ENCODE measurements at regions not wholly inside any gene's neighbourhood (a gene's known extent, or its start where the extent isn't known, plus 50 kb on each side); places are given as distances from the start of the nearest gene placed in this dataset.

DNA sequence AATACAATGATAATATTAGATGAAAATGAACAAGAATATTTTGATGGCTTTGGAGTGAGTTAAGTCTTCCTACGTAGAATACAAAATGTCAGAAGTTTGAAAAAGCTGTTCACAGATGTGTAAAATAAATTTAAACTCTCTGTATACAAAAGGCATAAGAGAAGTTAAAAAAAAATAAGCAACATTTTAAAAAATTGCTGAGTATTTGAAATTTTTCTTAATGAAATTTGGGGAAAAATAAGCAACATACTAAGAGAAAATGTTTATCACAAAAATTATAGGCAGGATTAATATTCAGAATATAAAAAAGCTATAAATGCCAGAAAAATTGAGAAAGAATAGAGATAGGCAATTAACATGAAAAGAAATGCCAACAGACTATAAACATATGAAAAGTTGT lies 470.7 kb upstream of the TRPC7 start:
- no peak overlapping the region for H3K4me2 ChIP-seq
- TF ChIP-seq SMC3 (IDR thresholded peaks at IDR 0.05; ENCODE audit: low read depth, low read length) (no peak), MXI1 (IDR thresholded peaks at IDR 0.05; ENCODE audit: low read depth, low read length) (no peak), GATA2 (CRISPR knock-in tag; IDR thresholded peaks at IDR 0.05) (no peak), RFX5 (IDR thresholded peaks at IDR 0.05; ENCODE audit: low read length) (no peak), JUND (IDR thresholded peaks at IDR 0.05) (no peak), MEF2A (IDR thresholded peaks at IDR 0.05; ENCODE audit: borderline replicate concordance, low read depth) (no peak), TEAD4 (IDR thresholded peaks at IDR 0.05; ENCODE audit: borderline replicate concordance, insufficient read depth) (no peak), YY1 (IDR thresholded peaks at IDR 0.05; ENCODE audit: low read depth) (no peak), GABPA (IDR thresholded peaks at IDR 0.05; ENCODE audit: low read depth) (no peak)
- TF ChIP-seq, protein P1, sequence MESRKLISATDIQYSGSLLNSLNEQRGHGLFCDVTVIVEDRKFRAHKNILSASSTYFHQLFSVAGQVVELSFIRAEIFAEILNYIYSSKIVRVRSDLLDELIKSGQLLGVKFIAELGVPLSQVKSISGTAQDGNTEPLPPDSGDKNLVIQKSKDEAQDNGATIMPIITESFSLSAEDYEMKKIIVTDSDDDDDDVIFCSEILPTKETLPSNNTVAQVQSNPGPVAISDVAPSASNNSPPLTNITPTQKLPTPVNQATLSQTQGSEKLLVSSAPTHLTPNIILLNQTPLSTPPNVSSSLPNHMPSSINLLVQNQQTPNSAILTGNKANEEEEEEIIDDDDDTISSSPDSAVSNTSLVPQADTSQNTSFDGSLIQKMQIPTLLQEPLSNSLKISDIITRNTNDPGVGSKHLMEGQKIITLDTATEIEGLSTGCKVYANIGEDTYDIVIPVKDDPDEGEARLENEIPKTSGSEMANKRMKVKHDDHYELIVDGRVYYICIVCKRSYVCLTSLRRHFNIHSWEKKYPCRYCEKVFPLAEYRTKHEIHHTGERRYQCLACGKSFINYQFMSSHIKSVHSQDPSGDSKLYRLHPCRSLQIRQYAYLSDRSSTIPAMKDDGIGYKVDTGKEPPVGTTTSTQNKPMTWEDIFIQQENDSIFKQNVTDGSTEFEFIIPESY (IDR thresholded peaks at IDR 0.05; ENCODE audit: borderline replicate concordance, low read depth) = no peak
- TF ChIP-seq, protein P2, sequence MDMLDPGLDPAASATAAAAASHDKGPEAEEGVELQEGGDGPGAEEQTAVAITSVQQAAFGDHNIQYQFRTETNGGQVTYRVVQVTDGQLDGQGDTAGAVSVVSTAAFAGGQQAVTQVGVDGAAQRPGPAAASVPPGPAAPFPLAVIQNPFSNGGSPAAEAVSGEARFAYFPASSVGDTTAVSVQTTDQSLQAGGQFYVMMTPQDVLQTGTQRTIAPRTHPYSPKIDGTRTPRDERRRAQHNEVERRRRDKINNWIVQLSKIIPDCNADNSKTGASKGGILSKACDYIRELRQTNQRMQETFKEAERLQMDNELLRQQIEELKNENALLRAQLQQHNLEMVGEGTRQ (IDR thresholded peaks at IDR 0.05; ENCODE audit: borderline replicate concordance, low read depth, low read length) = no peak
- TF ChIP-seq, protein P3, sequence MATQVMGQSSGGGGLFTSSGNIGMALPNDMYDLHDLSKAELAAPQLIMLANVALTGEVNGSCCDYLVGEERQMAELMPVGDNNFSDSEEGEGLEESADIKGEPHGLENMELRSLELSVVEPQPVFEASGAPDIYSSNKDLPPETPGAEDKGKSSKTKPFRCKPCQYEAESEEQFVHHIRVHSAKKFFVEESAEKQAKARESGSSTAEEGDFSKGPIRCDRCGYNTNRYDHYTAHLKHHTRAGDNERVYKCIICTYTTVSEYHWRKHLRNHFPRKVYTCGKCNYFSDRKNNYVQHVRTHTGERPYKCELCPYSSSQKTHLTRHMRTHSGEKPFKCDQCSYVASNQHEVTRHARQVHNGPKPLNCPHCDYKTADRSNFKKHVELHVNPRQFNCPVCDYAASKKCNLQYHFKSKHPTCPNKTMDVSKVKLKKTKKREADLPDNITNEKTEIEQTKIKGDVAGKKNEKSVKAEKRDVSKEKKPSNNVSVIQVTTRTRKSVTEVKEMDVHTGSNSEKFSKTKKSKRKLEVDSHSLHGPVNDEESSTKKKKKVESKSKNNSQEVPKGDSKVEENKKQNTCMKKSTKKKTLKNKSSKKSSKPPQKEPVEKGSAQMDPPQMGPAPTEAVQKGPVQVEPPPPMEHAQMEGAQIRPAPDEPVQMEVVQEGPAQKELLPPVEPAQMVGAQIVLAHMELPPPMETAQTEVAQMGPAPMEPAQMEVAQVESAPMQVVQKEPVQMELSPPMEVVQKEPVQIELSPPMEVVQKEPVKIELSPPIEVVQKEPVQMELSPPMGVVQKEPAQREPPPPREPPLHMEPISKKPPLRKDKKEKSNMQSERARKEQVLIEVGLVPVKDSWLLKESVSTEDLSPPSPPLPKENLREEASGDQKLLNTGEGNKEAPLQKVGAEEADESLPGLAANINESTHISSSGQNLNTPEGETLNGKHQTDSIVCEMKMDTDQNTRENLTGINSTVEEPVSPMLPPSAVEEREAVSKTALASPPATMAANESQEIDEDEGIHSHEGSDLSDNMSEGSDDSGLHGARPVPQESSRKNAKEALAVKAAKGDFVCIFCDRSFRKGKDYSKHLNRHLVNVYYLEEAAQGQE (IDR thresholded peaks at IDR 0.05; ENCODE audit: low read depth, low read length) = no peak
- ChIA-PET POLR2A (no interaction called here), CTCF (interaction anchor here (1.0 kb wide), 1 partner anchor 337 kb away, joined by 4 read pairs; no protein-coding TSS in a partner anchor)
- H4K20me1 ChIP-seq (ENCODE audit: insufficient read depth) = no peaks in the 10 kb centered on the region
- no peaks in the 10 kb centered on the region for H3K9me3 ChIP-seq
- H3F3A ChIP-seq (replicated peaks; ENCODE audit: insufficient read depth) = no peaks in the 10 kb centered on the region
- no peak overlapping the region for H3K9ac ChIP-seq
- DNase-seq = no peak
- H3K79me2 ChIP-seq (ENCODE audit: insufficient read depth) = no peaks in the 10 kb centered on the region
- H2AFZ ChIP-seq (ENCODE audit: low read depth) = no peak overlapping the region
- no peaks in the 10 kb centered on the region for H3K27me3 ChIP-seq (ENCODE audit: insufficient read depth)
- H3K4me1 ChIP-seq (ENCODE audit: control insufficient read depth in 1 of 2, insufficient read depth in 2 of 2, low read depth in 1 of 2, low read length in 1 of 2) = no peaks in the 10 kb centered on the region
- no peak overlapping the region for H3K27ac ChIP-seq (ENCODE audit: low read depth in 2 of 2, low read length in 1 of 2)
- no peaks in the 10 kb centered on the region for H3K9me2 ChIP-seq
- H3K36me3 ChIP-seq (replicated peaks in 1 of 2; ENCODE audit: control insufficient read depth in 1 of 2, insufficient read depth in 2 of 2, low read length in 1 of 2) = no peaks in the 10 kb centered on the region
- 19% methylated on average over 1 of the region's 1 CpG for WGBS (ENCODE audit: low lambda C conversion rate)
- no peak overlapping the region for H3K4me3 ChIP-seq (ENCODE audit: low read depth in 2 of 2, low read length in 1 of 2)

All from SK-N-SH (cell line).